HG02610 (cell line): ENCODE measurements at regions not wholly inside any gene's neighbourhood (a gene's known extent, or its start where the extent isn't known, plus 50 kb on each side); places are given as distances from the start of the nearest gene placed in this dataset.
"Not testable (repeated sequence)": the region's sequence is repeated elsewhere in the genome, so short reads cannot be mapped to it uniquely, and the experiment has no call there.

ENCODE experiments used
- ATAC-seq: cut with Tn5 transposase; IDR thresholded peaks from one replicate; pipeline ENCODE4 v1.9.1; 2021; ENCODE audit warnings: mild to moderate bottlenecking, moderate library complexity; ENCODE audit not compliant: unreplicated experiment

DNA sequence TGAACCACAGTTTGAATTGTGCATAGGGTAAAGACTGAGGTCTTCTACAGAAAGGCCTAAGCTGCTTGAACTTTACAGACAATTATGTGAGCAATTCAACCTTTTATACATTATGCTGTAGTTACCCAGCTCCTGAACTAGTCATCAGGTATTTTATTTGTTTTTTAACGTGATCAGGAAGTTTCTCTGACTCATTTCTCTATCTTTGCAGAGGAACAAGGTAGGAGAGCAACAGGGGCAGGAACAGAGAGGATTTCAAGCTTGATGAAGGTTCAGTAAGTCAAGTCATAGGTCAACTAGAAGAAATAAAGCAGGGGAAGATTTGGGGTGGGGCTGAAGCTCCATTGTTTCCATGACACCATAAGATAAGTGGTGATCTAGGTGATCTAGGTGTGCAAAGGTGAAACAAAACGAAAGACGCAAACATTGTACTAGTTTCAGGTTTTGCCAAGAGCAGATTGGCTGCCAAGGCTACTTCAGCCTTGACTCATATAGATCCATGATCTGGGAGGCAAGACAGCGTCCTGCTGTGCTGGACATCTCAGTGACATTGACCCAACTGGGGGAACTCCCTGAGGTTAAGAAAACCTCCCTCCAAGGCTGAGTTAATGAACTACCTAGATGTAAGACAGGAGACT is 198.1 kb downstream of the DAD1 start:
- peak; percentile 49 for ATAC-seq

DNA sequence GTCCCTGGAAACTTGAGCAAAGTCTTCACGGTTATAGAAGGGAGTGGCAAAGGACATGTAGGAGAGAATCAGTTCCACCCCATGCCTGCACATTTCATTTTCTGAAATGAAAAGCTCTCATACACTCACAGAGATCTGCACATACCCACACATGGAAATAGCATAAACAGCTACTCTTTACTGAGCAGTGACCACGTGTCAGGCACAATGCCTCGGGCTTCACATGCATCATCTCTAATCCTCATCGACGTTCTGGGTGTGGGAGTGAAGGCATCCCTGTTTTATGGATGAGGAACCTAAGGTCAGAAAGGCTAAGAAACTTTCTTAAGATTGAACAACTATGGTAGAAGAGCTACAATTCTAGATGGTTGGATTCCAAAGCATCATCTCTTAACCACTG is 198.8 kb downstream of the DAD1 start:
- ATAC-seq: no peak

DNA sequence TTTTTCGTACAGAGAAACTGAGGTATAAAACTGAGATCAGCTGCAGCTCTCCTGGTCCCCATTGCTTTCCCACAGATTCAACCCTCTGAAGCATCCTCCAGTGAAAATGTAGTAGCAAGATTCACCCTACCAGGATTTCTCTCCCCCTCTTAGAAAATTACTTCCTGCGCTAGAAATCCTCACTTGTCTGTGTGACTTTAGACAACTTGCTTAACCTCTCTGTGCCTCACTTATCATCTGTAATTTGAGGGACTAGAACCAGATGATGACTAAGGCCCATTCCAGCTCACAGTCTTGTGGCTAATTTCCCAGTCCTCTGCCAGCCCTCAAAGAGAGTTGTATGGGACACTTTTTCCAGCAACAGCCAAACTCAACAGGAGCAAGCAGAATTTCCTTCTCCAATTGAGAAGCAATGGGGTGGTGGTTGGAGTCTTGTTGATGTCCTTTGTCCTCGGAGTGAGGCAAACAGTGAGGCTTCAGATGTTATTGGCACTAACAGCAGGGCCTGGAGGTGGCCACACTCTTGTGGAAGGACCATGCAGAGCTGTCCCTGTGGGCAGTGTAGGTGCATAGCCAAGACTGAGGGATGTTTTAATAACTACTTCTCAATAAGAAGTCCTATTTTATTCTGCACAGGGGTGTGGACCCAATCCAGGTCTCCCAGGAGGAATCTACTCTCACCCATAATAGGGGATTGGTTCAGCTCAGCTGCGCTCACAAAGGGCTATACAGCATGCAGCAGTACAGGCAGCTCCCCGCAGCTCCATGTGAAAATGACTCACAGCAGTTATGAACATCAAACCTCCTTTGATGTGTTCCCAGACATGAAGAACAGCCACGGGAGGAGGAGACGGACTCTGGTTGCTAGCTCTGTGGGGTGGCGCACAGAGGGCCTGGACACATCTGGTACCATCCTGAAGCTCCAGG is 200.1 kb downstream of the DAD1 start:
- no peak for ATAC-seq

DNA sequence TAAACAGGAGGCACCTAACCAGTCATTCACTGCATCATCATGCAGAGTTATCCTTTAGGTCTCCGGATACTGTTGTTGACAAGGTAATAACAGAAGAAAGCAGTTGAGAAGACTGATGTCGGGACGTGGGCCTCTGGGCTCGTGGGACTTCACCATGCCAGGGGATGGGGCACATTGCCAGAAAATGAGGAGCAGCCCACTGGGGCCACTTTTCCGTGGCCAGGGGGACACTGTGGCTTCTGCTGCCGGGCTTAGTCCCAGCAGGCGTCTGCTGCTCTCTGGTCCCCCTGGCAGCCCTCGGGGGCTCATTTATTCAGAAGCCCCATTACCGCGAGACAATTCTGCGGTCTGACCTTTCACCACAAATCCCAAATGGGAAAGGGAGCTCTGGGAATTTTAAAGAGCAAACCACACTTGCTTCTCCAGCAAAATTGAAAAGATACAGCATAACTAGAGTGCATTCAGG is 201.2 kb downstream of the DAD1 start:
- no peak for ATAC-seq

DNA sequence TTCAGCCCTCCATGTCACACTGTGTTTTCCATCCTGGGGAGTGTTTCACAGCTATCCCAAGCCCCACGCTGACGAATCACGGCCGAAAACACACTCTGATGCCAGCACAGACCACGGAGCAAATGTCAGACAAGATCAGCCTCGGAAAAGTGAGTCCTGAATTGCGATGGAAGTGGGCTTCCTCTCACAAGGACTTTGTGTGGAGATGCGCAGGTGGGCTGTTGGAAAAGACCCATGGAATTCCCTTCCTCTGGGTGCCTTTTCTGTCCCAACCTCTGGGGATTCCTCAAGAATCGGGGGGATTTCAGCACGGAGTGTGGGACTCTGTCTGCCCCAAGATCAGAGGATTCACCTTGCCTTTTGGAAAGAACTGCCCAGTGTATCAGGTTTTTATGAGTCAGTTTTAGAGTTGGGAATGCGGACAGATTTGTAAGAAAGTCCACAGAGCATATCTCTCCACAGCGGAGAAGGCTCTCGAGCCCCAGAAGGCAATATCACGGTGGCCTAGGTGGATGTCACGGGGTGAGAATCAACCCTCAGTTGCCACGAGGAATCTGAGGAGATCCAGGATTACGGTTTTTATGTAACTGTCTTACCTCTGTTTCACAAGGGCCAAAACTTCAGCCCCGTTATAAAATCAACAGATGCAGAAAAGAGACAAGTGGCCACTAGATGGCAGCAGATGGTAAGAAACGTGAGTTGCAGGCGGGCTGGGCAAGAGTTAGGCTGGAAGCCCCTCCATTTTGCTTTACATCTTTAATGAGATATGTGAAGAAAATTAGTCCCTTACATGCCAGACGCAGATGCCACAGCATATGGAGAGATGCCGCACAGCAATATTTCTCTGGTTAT is 201.9 kb downstream of the DAD1 start:
- no peak for ATAC-seq

DNA sequence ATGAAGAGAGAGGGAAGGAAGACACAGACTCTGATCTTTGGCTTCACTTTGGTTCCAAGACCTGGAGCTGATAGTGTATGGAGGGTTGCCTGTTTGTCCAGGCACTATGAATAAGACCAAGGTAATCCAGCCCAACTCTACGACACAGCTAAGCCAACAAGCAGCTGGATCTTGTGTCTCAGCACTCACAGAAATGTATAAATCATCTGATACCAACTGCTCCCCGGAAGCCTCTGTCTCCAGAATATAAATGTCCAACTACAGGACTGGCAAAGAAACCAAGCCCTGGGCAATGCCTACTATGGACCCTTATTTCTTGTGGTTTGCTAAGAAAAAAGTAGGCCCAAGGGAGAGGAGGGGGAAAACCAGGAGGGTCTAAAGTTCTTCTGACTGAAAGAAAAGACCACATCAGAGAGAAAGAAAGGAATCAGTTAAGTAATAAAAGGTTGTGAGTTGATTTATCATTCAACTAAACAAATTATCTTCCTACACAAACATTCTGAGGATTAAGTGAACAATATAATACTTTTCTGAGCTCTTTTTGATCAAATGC is 204.0 kb downstream of the DAD1 start:
- ATAC-seq: no peak

DNA sequence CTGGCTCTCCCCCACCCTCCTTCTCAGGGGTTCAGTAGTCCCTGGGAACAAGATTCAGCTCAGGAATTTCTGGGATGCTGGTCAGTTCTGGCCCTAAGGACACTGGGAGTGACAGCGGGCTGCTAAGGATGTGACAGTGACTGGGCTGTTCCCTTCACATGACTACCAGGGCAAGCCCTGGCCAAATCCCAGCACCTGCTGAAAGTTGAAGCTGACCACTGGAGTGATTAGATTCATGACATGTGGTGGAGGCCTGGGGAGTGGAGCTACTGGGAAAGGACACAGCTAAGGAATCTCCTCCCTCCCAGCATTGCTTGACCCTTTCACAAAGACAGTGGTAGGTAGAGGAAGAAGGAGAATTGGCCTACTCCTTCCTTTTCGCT is 204.9 kb downstream of the DAD1 start:
- peak; percentile 4 for ATAC-seq

DNA sequence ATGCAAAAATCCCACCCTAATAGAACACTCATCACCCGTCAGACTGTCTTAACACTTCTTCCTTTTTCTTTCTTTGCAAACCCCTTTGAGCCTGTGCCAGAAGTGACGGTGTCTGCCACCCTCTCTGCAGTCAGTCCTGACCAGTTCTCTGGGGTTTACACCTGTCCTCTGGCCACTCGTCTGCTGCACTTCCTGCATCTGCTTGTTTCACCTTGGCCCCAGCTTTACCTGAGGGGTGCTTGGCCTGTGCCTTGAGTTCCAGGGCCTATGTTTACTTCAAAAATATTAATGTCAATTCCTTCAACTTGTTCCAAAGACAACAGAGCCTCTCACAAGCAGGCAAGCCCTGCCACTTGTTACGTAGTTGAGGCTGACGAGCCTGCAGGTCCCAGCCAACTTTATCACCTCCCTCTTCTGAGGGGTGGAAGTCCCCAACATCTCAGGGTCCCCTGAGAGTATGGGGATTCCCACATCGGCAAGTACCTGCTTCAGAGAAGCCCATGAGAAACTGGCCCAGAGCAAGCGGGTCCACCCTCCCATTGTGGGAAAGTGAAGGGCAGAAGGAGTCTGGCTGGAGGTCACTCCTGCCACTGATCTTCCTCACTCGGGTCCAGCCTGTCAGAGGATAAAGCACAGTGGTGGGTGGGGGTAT is 205.4 kb downstream of the DAD1 start:
- ATAC-seq: peak; percentile 63

DNA sequence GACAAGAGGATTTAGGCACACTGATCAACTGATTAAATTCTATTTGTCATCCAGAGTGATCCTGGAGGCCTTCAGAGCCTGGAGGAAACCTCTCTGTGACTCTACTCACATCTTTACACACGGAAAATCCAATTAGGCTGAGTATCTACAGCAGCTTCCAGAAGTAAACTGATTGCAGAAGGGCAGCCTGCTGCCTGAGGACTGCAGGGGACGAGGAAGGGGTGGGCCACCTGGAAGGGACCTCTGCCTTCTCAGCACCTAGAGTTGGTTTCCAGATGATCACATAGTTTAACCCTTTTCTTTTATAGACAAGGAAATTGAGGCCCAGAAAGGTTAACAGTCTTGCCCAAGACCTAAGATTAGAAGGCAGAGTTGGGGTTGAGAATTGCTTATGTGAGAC is 206.1 kb downstream of the DAD1 start:
- no peak for ATAC-seq

DNA sequence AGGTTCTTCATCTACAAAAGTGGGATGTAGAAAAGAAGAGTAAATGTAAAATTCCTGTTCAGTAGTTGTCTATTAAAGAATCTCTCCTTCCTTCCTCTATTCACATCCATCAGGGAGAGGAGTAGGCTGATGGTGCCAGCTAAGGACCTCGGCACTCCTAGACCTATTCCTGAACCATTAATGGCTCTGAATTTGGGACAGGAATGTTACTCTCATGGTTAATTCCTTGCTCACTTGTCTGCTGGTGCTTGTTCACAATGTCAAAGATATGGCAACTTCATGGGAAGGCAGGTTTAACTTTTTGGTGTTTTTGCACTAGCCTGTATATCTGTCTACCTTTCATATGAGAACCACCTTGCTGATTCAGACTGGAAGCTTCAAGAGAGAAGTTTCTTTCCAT is 206.6 kb downstream of the DAD1 start:
- no peak for ATAC-seq

DNA sequence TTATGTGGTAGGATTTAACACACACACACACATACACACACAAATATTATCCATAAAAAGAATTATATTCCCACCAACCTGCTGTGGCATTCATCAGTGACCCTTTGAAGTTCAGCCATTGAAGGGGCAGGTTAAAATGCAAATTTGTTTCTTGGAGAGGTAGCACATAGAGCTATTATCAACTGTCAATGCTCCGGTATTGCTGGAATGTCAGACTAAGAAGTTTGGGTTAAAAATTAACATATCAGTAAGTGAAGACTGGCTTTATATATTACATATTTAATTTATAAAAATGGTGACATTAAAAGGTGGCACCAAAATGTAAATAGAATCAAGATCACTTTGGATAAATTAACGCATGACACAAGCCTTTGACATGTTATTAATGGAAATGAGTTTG is 207.3 kb downstream of the DAD1 start:
- ATAC-seq: no peak

DNA sequence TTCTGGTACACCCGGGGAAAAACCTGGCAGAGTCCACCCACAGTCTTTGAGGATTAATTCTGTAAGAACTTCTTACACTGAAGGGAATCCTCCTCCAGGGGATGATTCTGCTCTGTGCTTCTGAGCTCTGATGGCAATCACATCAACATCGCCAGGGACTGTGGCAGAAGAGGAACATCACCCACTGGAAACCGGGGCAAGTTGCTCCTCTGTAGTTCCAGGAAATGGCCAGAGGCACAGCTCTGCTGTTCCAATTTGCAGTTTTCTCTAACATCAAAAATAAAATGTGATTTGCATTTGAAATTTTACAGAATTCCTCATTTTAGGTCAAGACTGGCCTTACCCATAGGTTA is 207.6 kb downstream of the DAD1 start:
- ATAC-seq: no peak

DNA sequence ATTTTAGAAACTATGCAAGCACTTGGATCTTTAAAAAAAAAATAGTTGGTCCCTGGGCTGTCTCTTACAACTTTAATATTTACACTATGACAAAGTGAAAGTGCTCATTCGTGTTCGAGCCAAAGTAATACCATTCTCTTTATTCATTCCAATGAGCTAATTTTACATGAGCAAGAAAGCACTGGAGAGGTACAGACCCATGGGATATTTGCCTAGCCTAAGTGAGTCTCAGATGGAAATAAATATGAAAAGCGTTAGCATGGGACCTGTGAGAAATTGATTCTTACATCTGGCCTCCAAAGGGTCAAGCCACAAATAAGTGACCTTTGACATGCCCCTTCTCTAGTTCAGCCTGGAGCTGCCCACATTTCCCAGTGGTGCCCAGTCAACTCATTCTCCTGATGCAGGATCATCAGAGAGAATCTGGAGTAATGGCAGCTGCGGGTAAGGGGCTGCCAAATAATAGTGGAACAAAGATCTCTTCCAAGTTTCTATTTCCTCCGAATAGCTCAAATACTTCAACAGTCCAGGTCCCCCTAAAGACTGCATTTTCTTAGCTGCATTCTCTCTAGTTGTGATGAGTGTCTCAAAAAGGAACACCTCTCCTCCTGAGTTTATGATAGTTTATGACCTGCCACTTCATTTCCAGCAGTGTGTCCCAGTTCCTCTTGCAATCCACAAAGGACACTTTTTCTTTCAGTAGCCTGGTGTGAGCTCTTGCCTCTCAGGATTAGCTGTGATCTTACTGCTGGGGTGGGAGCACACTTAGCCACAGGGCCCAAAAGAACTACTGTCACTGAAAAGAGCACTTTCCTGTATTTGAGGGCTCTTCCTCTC is 208.2 kb downstream of the DAD1 start:
- ATAC-seq: no peak

DNA sequence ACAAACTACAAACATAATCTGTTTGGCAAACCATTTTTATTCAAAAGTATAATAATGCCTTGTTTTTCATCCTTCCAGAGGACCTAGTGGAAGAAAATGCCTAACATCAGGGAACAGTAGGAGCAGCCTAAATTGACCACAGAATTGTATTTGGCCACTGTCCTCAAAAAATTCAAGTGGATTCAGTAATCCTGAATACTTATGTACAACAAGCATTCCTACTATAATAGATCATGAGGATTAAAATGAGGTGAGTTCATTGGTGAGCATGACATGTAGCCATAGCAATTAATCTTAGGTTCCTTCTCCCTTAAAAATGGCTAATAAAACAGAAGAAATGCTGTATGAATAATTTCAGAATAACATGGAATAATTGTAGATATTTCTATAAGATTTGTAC is 209.3 kb downstream of the DAD1 start:
- no peak for ATAC-seq

DNA sequence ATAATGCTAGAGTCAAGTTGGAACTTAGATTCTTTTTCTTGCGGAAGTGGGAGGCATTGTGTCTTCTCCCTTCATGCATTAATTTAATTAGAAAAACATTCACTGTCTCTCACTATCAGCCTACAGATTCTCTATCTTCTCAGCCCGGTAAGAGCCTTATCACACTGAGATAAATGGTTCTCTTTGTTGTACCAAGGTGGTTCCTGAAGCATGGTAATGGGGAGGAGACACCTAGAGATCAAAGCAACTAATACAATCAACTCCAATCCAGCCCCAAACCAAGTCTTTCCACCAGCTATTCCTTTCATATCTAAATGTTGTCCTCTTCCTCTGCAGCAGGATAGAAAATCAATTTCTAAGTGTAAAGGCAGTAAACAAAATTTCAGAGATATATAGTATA is 210.8 kb downstream of the DAD1 start:
- no peak for ATAC-seq

DNA sequence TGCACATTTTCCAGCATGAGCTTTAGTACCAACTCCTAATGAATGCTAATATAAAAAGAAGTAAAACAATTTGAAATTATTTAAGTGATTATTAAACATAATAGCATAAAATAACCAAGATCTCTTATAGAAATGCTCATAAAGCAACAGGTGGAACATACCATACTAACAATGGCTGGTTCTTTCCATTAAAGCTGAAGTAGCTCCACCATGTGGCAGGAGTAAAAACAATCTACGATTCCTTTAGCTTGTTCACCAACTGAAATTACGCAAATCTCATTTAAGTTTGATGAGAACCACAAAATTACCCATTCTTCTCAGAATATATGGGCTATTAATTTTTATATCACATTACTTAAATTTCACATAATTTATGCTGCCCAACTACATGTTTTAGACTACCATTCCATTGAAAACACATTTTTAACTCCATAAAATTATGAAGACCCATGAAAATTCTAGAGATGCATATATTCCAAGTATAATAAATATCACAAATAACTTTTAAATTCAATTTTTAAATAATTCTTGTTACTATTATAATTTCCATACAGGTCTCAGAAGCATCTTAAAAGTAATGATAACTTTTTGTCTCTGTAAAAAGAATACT is 213.6 kb downstream of the DAD1 start:
- no peak for ATAC-seq

DNA sequence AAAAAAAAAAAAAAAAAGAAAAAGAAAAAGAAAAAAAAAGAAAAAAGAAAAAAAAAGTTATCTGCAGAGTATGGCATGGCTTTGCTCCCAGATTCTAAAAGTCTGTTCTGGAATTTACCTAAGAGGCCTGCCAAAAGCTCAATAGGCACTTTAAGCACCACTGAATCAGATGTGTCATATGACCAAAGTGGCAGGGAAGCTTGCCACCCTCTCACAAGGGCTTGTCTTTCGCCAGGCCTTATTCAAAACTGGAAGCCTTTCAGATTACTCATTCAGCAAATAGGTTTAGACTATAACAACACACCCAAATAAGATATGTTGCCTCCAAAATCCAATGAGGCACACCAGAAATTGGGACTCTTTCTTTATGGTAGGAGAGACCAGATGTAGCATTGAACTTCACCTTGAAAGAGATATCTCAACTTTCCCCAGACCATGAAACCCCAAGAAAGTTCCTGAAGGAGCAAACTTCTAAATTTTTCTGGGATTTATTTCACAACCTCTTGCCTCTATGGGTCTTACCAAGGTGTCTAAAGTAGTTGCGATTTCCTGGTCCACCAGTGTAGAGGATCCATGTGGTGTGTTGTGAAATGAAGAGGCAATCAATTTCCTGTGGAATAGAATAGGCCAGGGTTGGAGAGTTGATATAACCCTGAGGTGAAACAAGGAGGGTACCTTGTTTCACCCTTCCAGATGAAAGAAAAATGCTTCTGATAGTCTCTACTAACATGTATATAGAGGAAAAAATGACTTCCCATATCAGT is 218.8 kb downstream of the DAD1 start:
- no peak for ATAC-seq

DNA sequence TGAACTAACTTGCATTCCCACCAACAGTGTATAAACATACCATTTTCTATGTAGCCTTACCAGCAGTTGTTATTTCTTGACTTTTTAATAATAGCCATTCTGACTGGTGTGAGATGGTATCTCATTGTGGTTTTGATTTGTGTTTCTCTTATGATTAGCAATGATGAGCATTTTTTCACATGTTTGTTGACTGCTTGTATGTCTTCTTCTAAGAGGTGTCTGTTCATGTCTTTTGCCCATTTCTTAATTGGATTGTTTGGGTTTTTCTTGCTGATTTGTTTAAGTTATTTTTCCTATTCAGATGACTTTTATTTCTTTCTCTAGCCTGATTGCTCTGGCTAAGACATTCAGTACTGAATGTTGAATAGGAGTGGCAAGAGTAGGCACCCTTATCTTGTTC is 230.3 kb downstream of the DAD1 start:
- no peak for ATAC-seq

DNA sequence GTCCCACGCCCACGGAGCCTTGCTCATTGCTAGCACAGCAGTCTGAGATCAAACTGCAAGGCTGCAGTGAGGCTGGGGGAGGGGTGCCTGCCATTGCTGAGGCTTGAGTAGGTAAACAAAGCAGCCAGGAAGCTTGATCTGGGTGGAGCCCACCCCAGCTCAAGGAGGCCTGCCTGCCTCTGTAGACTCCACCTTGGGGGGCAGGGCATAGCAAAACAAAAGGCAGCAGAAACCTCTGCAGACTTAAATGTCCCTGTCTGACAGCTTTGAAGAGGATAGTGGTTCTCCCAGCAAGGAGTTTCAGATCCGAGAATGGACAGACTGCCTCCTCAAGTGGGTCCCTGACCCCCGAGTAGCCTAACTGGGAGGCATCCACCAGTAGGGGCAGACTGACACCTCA is 239.7 kb downstream of the DAD1 start:
- not testable (repeated sequence) for ATAC-seq
